Bronchial epithelial cell (primary cell): ENCODE measurements at regions not wholly inside any gene's neighbourhood (a gene's known extent, or its start where the extent isn't known, plus 50 kb on each side); places are given as distances from the start of the nearest gene placed in this dataset.

Experiments
- DNase-seq: peaks from one replicate; pipeline ENCODE4 v3.0.0-alpha.2; 2010; ENCODE audit warnings: low read depth
- FAIRE-seq: peaks from 2 replicates; lab custom pipeline; 2011; peaks lifted over from hg19 to GRCh38; lab: Jason Lieb, UNC
- H3K27me3 ChIP-seq: 2 replicates; pipeline ENCODE4 v1.5.1; 2011; ENCODE audit warnings: low read length; ENCODE audit not compliant: control insufficient read depth, insufficient read depth
- H3K36me3 ChIP-seq: 2 replicates; pipeline ENCODE4 v1.5.1; 2011; ENCODE audit warnings: low read length; ENCODE audit not compliant: control insufficient read depth, insufficient read depth
- H3K4me3 ChIP-seq: 2 replicates; pipeline ENCODE4 v1.5.1; 2011; ENCODE audit warnings: mild to moderate bottlenecking, low read depth, low read length, control low read depth
- TF ChIP-seq, protein P1 (sequence below): IDR thresholded peaks from 2 replicates; pipeline ENCODE4 v1.5.1; 2011; ENCODE audit warnings: mild to moderate bottlenecking, moderate library complexity, low read length, control low read depth, inconsistent platforms; ENCODE audit not compliant: insufficient read depth, severe bottlenecking

DNA sequence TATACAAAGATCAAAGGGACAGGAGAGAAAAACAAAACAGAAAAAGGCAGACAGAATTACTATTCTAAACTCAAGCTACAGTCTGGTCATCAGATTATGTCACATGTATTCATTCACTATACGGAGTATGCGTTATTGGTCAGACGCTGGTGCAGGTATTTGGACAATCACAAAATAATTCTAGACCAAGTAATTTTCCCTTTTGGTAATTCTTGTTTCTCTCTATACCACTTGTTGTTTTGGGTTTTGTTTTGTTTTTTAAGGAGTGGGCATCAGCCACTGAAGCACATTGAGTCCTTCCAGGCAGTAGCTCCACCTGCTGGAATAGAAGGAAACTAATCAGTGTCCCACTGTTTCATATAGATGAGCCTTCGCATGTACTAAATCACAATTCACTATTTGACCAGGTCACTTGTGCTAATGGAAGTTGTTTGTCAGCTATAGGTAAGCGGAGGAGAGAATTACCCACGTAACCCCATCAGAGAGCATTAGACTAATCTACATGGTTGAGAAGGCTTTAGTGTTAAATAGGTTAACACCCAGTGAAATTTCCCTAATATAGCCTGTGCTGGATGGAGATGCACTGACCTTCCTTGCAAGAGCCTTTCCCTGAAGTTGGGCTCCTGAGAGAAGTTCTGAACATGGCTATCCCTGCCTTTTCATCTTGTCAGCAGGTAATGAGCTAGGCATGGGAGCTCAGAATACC lies 77.9 kb downstream of the TNFAIP3 start:
- H3K36me3 ChIP-seq: no peaks in the 10 kb centered on the region
- no peak overlapping the region for H3K4me3 ChIP-seq
- FAIRE-seq (peak; percentile 60), DNase-seq (peak; percentile 52)
- no peaks in the 10 kb centered on the region for H3K27me3 ChIP-seq
- TF ChIP-seq, protein P1, sequence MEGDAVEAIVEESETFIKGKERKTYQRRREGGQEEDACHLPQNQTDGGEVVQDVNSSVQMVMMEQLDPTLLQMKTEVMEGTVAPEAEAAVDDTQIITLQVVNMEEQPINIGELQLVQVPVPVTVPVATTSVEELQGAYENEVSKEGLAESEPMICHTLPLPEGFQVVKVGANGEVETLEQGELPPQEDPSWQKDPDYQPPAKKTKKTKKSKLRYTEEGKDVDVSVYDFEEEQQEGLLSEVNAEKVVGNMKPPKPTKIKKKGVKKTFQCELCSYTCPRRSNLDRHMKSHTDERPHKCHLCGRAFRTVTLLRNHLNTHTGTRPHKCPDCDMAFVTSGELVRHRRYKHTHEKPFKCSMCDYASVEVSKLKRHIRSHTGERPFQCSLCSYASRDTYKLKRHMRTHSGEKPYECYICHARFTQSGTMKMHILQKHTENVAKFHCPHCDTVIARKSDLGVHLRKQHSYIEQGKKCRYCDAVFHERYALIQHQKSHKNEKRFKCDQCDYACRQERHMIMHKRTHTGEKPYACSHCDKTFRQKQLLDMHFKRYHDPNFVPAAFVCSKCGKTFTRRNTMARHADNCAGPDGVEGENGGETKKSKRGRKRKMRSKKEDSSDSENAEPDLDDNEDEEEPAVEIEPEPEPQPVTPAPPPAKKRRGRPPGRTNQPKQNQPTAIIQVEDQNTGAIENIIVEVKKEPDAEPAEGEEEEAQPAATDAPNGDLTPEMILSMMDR: peak; percentile 67

DNA sequence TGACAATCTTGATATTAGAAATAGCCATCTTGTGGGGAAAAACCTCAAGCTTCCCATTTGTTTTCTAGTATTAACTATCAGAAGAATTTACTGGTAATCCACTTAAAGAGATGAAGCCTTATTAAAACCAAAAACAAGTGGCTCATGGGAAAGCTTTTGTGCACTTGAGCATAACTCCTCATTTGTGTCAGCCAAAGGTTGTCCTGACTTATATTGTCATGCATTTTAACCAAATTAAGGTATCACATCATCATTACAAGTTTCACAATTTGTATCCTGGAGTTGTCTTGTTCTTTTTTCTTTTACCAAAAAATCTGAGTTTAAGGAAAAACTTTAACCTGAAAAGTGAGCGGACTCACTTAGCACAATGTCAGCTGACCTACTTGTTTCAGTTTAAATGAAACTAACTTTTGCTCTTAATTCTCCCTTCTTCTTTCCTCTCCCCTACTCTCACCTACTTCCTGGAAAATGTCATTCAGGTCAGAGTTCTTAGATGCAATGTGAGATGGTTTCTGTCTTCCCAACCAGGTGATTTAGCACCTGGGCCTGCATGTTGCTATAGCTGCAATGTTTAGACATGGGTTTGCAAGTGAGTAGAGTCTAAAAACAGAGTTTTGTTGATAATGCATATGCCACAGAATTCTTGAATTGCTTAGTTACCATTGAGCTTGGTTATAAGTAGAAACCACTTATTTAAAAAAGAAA lies 82.8 kb downstream of the TNFAIP3 start:
- FAIRE-seq (no peak), DNase-seq (no peak)
- TF ChIP-seq, protein P1: no peak
- Histone ChIP-seq H3K36me3 (no peaks in the 10 kb centered on the region), H3K4me3 (no peak overlapping the region), H3K27me3 (no peaks in the 10 kb centered on the region)

DNA sequence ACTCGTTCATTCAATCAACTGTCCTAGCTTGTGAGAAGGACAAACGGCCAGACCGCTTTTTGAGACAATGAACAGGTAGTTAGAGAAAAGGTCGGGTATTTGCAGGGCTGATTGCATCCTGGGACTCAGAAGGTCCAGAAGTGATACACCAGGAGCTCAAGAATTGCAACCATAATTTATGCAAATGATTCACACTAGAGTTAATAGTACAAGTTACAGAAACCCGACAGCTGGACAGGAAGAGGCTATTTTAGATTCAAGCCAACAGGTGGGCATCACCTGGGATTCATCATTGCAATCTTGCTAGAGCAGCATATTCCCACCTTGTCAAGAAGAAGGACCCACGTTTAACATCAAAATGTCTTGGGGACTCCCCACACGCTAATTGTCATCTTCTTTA lies 83.5 kb downstream of the TNFAIP3 start:
- DNase-seq: no peak
- FAIRE-seq: no peak
- TF ChIP-seq, protein P1: no peak
- H3K27me3 ChIP-seq: no peaks in the 10 kb centered on the region
- H3K36me3 ChIP-seq: no peaks in the 10 kb centered on the region
- H3K4me3 ChIP-seq: no peak overlapping the region

DNA sequence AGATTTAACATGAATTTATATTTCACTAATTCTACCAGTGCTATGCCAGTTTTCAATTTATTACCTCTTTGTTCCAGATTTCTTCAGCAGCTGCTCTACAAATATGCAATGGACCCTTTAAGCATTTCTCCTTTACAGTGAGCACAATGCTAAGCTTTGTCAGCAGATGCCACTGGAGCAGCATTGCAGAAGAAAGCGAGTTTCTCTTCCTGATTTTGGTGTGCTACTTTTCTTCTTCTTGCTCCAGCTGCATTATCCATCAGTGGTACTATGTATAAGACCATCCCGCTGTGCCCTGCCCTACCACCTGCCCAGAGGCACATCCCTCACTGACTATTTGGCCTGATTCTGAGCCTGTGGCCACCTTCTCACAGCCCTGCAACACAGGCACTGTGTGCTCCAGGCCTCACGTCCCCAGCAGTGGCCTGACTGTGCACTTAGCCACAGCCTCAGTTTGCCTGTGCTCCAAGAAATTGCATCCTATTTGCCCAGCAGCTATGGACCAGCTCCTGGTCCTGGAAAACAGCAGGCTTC lies 84.1 kb downstream of the TNFAIP3 start:
- peak; percentile 47 for FAIRE-seq
- TF ChIP-seq, protein P1: no peak
- no peak for DNase-seq
- H3K4me3 ChIP-seq: no peak overlapping the region
- H3K27me3 ChIP-seq: no peaks in the 10 kb centered on the region
- no peaks in the 10 kb centered on the region for H3K36me3 ChIP-seq

DNA sequence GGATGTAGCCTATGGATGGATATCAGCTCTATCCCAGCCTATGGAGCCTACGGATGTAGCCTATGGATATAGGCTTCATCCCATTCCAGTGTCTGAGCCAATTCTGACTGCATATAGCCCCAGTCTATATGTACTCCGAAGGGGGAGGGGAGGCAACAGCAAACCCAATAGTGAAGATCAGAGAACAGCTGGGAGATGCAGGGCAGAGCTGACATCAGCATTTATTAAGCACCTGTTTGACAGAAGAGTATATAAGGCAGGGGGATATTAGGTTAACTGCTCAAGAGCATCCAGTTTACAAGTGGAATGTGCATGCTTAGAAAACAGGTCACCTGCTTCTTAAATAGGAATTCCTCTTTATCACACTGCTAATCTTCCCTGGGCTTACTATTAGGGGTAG lies 85.2 kb downstream of the TNFAIP3 start:
- Histone ChIP-seq H3K36me3 (no peaks in the 10 kb centered on the region), H3K27me3 (no peaks in the 10 kb centered on the region), H3K4me3 (no peak overlapping the region)
- FAIRE-seq: no peak
- TF ChIP-seq, protein P1: no peak
- DNase-seq: no peak
